GM23338 (cell line): ENCODE measurements at regions not wholly inside any gene's neighbourhood (a gene's known extent, or its start where the extent isn't known, plus 50 kb on each side); places are given as distances from the start of the nearest gene placed in this dataset.

Source experiments
- ATAC-seq: fragments of 200-7000 bp; cut with Tn5 transposase; 3 replicates; pipeline ENCODE4 v1.9.1; 2020
- DNase-seq: peaks from one replicate; pipeline ENCODE4 v3.0.0-alpha.2; 2015; ENCODE audit warnings: low spot score
- H2AFZ ChIP-seq: fragments of 200-600 bp; sonication (generic); 2 replicates; pipeline ENCODE4 v1.8.0; 2016; ENCODE audit warnings: antibody characterized with exemption, mild to moderate bottlenecking, moderate library complexity
- H3F3A ChIP-seq: fragments of 200-600 bp; sonication (generic); replicated peaks from 2 replicates; pipeline ENCODE4 v1.8.0; 2017; ENCODE audit warnings: antibody characterized with exemption, mixed run types, low read depth
- H3K27ac ChIP-seq: fragments of 200-600 bp; sonication (generic); 2 replicates; pipeline ENCODE4 v1.6.1; 2016; ENCODE audit warnings: low read depth
- H3K27me3 ChIP-seq: fragments of 200-600 bp; sonication (generic); 2 replicates; pipeline ENCODE4 v1.8.0; 2016; ENCODE audit warnings: mild to moderate bottlenecking, mixed run types, moderate library complexity; ENCODE audit not compliant: insufficient read depth
- H3K36me3 ChIP-seq: fragments of 200-600 bp; sonication (generic); 2 replicates; pipeline ENCODE4 v1.8.0; 2016; ENCODE audit warnings: mild to moderate bottlenecking; ENCODE audit not compliant: insufficient read depth
- H3K4me1 ChIP-seq: fragments of 200-600 bp; sonication (generic); 2 replicates; pipeline ENCODE4 v1.8.0; 2016; ENCODE audit warnings: mild to moderate bottlenecking, moderate library complexity; ENCODE audit not compliant: insufficient read depth
- H3K4me2 ChIP-seq: fragments of 200-600 bp; sonication (generic); 2 replicates; pipeline ENCODE4 v1.7.1; 2017; ENCODE audit warnings: mixed run types
- H3K4me3 ChIP-seq: fragments of 200-600 bp; sonication (generic); 2 replicates; pipeline ENCODE4 v1.6.1; 2016; ENCODE audit warnings: mixed run types
- H3K79me2 ChIP-seq: fragments of 200-600 bp; sonication (generic); replicated peaks from 2 replicates; pipeline ENCODE4 v1.8.0; 2017; ENCODE audit warnings: mild to moderate bottlenecking; ENCODE audit not compliant: insufficient read depth
- H3K9me2 ChIP-seq: fragments of 200-600 bp; sonication (generic); 2 replicates; pipeline ENCODE4 v1.8.0; 2017; ENCODE audit not compliant: insufficient read depth
- H4K20me1 ChIP-seq: fragments of 200-600 bp; sonication (generic); replicated peaks from 2 replicates; pipeline ENCODE4 v1.8.0; 2017; ENCODE audit warnings: mild to moderate bottlenecking; ENCODE audit not compliant: insufficient read depth
- H3K27ac Mint-ChIP-seq: 2 replicates; pipeline ENCODE4 v1.8.0; 2020; ENCODE audit warnings: inconsistent platforms, mild to moderate bottlenecking, moderate library complexity, mixed read lengths
- H3K27me3 Mint-ChIP-seq: 3 replicates; pipeline ENCODE4 v1.8.0; 2022; ENCODE audit warnings: low read depth, mild to moderate bottlenecking, moderate library complexity, mixed read lengths, inconsistent platforms; ENCODE audit not compliant: insufficient read depth, poor library complexity
- H3K36me3 Mint-ChIP-seq: 3 replicates; pipeline ENCODE4 v1.8.0; 2021; ENCODE audit warnings: low read depth, mild to moderate bottlenecking, inconsistent platforms, moderate library complexity, mixed read lengths
- H3K4me1 Mint-ChIP-seq: 3 replicates; pipeline ENCODE4 v1.8.0; 2020; ENCODE audit warnings: mild to moderate bottlenecking, inconsistent platforms, mixed read lengths
- H3K4me3 Mint-ChIP-seq: 3 replicates; pipeline ENCODE4 v1.8.0; 2021; ENCODE audit warnings: moderate library complexity, mild to moderate bottlenecking, inconsistent platforms, mixed read lengths
- H3K9me3 Mint-ChIP-seq: 3 replicates; pipeline ENCODE4 v1.8.0; 2020; ENCODE audit warnings: moderate library complexity, mild to moderate bottlenecking, inconsistent platforms, mixed read lengths
- CTCF ChIP-seq, 2 experiments: fragments of 200-600 bp in 1 of 2; sonication (generic) in 1 of 2; conservative IDR thresholded peaks; 2 replicates each; pipeline versions ENCODE4 v1.5.1 to v1.6.1; 2016 to 2017; ENCODE audit warnings: antibody characterized with exemption in 2 of 2, low read depth in 2 of 2, mild to moderate bottlenecking in 2 of 2, moderate library complexity in 1 of 2
- ETS1 ChIP-seq: IDR thresholded peaks from 2 replicates; pipeline ENCODE4 v1.6.1; 2016; ENCODE audit warnings: antibody characterized with exemption
- EZH2 ChIP-seq: fragments of 200-600 bp; sonication (generic); IDR thresholded peaks from one replicate; pipeline ENCODE4 v1.8.0; 2017; ENCODE audit warnings: antibody characterized with exemption, mild to moderate bottlenecking, low read depth; ENCODE audit not compliant: unreplicated experiment
- EZH2phosphoT487 ChIP-seq: fragments of 200-600 bp; sonication (generic); IDR thresholded peaks from one replicate; pipeline ENCODE4 v1.8.1; 2018; ENCODE audit warnings: antibody characterized with exemption; ENCODE audit not compliant: unreplicated experiment
- JUNB ChIP-seq: IDR thresholded peaks from one replicate; pipeline ENCODE4 v1.6.1; 2016; ENCODE audit warnings: antibody characterized with exemption; ENCODE audit not compliant: unreplicated experiment
- NANOG ChIP-seq: IDR thresholded peaks from 2 replicates; pipeline ENCODE4 v1.6.1; 2016; ENCODE audit warnings: antibody characterized with exemption, borderline replicate concordance
- ZNF331 ChIP-seq: fragments of 250-450 bp; sonication (Bioruptor Pico); IDR thresholded peaks from 2 replicates; pipeline ENCODE4 v1.5.0; 2020; ENCODE audit warnings: low read depth, mild to moderate bottlenecking, moderate library complexity
- TF ChIP-seq, protein P1 (sequence below): IDR thresholded peaks from one replicate; pipeline ENCODE4 v1.6.1; 2018; ENCODE audit warnings: antibody characterized with exemption; ENCODE audit not compliant: unreplicated experiment

DNA sequence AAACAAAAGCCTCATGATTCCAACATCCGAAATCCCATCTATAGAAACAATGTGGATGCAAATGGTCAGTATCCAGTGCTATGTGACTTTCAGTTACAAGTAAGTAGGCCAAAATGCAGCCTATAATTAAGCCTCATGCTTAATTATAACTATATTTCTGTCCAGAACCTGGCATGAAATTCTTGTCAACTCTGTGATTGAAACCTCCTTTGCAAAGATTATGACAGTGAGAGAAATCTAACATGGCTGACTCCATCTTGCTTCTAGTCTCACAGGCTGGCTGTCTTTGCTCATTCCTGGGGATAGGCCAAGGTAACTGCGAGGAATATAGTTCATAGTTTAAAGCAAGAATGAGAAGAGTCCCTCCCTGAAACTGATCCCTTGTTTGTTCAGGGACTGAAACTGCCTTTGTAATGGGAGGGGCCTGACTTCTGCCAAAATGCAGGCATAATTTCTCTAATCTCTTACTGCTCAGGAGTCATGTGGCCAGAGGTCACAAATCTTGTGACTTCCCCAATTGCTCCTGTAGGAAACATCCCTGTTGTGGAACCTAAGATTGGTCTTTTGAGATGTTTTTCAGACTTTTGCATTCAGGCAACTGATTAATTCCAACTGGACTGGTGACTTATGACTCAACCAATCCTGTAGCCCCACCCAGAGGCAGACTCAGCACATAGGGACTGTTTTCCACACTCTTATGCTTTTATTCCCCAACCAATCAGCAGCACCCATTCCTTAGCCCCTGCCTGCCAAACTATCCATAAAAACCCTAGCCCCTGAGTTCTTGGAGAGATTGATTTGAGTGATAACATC is 84.5 kb upstream of the TLK1 start:
- no peak overlapping the region for H3K27ac Mint-ChIP-seq
- H3F3A ChIP-seq, result no peaks in the 10 kb centered on the region; the same call in 1 of the 2 replicates
- no peak overlapping the region for H3K4me3 Mint-ChIP-seq
- peaks cover 37% of the 10 kb centered on the region for H3K9me3 Mint-ChIP-seq
- ATAC-seq (no peak), DNase-seq (peak; percentile 18)
- no peaks in the 10 kb centered on the region for H3K27me3 ChIP-seq
- H3K9me2 ChIP-seq, result peaks cover 11% of the 10 kb centered on the region; the same call in 1 of the 2 replicates
- H3K27me3 Mint-ChIP-seq, result peaks cover 3% of the 10 kb centered on the region
- no peaks in the 10 kb centered on the region for H4K20me1 ChIP-seq
- peaks cover 11% of the 10 kb centered on the region for H3K4me1 Mint-ChIP-seq
- peaks cover 37% of the 10 kb centered on the region for H3K36me3 Mint-ChIP-seq
- TF ChIP-seq CTCF (conservative IDR thresholded peaks at IDR 0.05; ENCODE audit: low read depth in 2 of 2), result peak in 1 of 2 experiments; percentile 30; a peak in 2 of 4 replicates
- TF ChIP-seq EZH2phosphoT487, result no peak
- H3K79me2 ChIP-seq, result no peaks in the 10 kb centered on the region
- no peaks in the 10 kb centered on the region for H3K4me1 ChIP-seq
- H3K4me2 ChIP-seq, result no peak overlapping the region
- no peak overlapping the region for H3K4me3 ChIP-seq
- no peak overlapping the region for H3K27ac ChIP-seq
- H3K36me3 ChIP-seq, result peaks cover 8% of the 10 kb centered on the region
- no peak overlapping the region for H2AFZ ChIP-seq

DNA sequence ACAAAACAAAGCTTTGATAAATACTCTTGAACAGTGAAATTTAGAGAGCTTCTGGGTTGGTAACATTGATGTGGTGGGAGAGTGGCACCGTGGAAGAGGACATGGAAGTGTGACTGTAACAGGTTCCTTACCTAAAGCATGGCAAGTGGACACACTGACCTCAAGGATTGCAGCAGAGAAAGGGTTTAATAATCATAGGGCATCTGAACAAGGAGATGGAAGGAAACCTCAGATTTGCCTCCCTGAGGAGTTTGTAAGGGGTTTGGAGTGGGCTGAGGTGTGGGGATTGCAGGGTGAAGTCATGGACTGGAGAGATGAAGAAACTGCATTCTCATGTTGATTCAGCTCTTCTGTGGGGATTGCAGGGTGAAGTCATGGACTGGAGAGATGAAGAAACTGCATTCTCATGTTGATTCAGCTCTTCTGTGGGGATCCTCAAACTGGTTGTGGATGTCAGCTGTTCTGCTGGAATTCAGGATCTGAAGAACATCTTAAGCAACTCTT is 83.8 kb upstream of the TLK1 start:
- Mint-ChIP-seq H3K4me1 (peaks cover 11% of the 10 kb centered on the region), H3K9me3 (peaks cover 37% of the 10 kb centered on the region), H3K36me3 (peaks cover 37% of the 10 kb centered on the region), H3K27me3 (peaks cover 3% of the 10 kb centered on the region), H3K4me3 (no peak overlapping the region; the same call in 2 of the 3 replicates), H3K27ac (peak overlapping the region; percentile 76)
- H3K4me2 ChIP-seq, result no peak overlapping the region
- no peak overlapping the region for H3K4me3 ChIP-seq
- peaks cover 11% of the 10 kb centered on the region; the same call in 1 of the 2 replicates for H3K9me2 ChIP-seq
- H2AFZ ChIP-seq, result no peak overlapping the region
- DNase-seq (no peak), ATAC-seq (peak; percentile 30; the same call in 2 of the 3 replicates)
- H3K4me1 ChIP-seq, result no peaks in the 10 kb centered on the region
- no peaks in the 10 kb centered on the region for H3K79me2 ChIP-seq
- no peak overlapping the region for H3K27ac ChIP-seq
- H3K27me3 ChIP-seq, result no peaks in the 10 kb centered on the region
- peaks cover 8% of the 10 kb centered on the region for H3K36me3 ChIP-seq
- no peaks in the 10 kb centered on the region for H4K20me1 ChIP-seq
- H3F3A ChIP-seq, result no peaks in the 10 kb centered on the region; the same call in 1 of the 2 replicates
- TF ChIP-seq CTCF (conservative IDR thresholded peaks at IDR 0.05; ENCODE audit: low read depth in 2 of 2) (no peak), ZNF331 (no peak), ETS1 (no peak), JUNB (no peak), EZH2 (no peak), NANOG (no peak)
- TF ChIP-seq, protein P1, sequence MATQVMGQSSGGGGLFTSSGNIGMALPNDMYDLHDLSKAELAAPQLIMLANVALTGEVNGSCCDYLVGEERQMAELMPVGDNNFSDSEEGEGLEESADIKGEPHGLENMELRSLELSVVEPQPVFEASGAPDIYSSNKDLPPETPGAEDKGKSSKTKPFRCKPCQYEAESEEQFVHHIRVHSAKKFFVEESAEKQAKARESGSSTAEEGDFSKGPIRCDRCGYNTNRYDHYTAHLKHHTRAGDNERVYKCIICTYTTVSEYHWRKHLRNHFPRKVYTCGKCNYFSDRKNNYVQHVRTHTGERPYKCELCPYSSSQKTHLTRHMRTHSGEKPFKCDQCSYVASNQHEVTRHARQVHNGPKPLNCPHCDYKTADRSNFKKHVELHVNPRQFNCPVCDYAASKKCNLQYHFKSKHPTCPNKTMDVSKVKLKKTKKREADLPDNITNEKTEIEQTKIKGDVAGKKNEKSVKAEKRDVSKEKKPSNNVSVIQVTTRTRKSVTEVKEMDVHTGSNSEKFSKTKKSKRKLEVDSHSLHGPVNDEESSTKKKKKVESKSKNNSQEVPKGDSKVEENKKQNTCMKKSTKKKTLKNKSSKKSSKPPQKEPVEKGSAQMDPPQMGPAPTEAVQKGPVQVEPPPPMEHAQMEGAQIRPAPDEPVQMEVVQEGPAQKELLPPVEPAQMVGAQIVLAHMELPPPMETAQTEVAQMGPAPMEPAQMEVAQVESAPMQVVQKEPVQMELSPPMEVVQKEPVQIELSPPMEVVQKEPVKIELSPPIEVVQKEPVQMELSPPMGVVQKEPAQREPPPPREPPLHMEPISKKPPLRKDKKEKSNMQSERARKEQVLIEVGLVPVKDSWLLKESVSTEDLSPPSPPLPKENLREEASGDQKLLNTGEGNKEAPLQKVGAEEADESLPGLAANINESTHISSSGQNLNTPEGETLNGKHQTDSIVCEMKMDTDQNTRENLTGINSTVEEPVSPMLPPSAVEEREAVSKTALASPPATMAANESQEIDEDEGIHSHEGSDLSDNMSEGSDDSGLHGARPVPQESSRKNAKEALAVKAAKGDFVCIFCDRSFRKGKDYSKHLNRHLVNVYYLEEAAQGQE, result no peak
